NCI-H748 treated with DMSO at 0.1 percent for 48 hours (cell line): ENCODE measurements at regions not wholly inside any gene's neighbourhood (a gene's known extent, or its start where the extent isn't known, plus 50 kb on each side); places are given as distances from the start of the nearest gene placed in this dataset.
"Not testable (repeated sequence)": the region's sequence is repeated elsewhere in the genome, so short reads cannot be mapped to it uniquely, and the experiment has no call there.

Experiments
- DNase-seq: peaks from one replicate; lab custom pipeline; 2025; lab: John Stamatoyannopoulos, UW

- peak; percentile 17 for DNase-seq
Measured at GRCh38 chr6:141077355-141078333, 1055.1 kb upstream of the GJE1 start.

GRCh38 chr6:141057761-141058160 is 1075.0 kb upstream of the GJE1 start:
- DNase-seq, result no peak

GRCh38 chr6:141056945-141057625 is 1075.6 kb upstream of the GJE1 start:
- DNase-seq, result no peak

GRCh38 chr6:141050471-141050870 is 1082.3 kb upstream of the GJE1 start:
- no peak for DNase-seq

GRCh38 chr6:141048451-141048850 is 1084.3 kb upstream of the GJE1 start:
- no peak for DNase-seq

- not testable (repeated sequence) for DNase-seq
Measured at GRCh38 chr6:141046496-141046895, 1086.2 kb upstream of the GJE1 start.

GRCh38 chr6:141041596-141042087 is 1091.1 kb upstream of the GJE1 start:
- DNase-seq, result no peak

- DNase-seq, result no peak
Measured at GRCh38 chr6:141035312-141036200, 1097.2 kb upstream of the GJE1 start.

- DNase-seq, result no peak
Measured at GRCh38 chr6:141033101-141033500, 1099.6 kb upstream of the GJE1 start.

GRCh38 chr6:141029908-141030307 is 1102.8 kb upstream of the GJE1 start:
- no peak for DNase-seq

GRCh38 chr6:141028791-141029280 is 1103.9 kb upstream of the GJE1 start:
- no peak for DNase-seq

- no peak for DNase-seq
Measured at GRCh38 chr6:141026504-141026903, 1106.2 kb upstream of the GJE1 start.

- no peak for DNase-seq
Measured at GRCh38 chr6:141024526-141024925, 1108.2 kb upstream of the GJE1 start.

- no peak for DNase-seq
Measured at GRCh38 chr6:141017941-141018340, 1114.8 kb upstream of the GJE1 start.

- DNase-seq, result no peak
Measured at GRCh38 chr6:141000917-141001316, 1131.8 kb upstream of the GJE1 start.

GRCh38 chr6:140993515-140993914 is 1139.2 kb upstream of the GJE1 start:
- DNase-seq, result no peak

GRCh38 chr6:140992678-140993077 is 1140.0 kb upstream of the GJE1 start:
- no peak for DNase-seq

GRCh38 chr6:140988780-140989179 is 1143.9 kb upstream of the GJE1 start:
- peak; percentile 44 for DNase-seq

GRCh38 chr6:140987364-140988155 is 1145.2 kb upstream of the GJE1 start:
- no peak for DNase-seq

- no peak for DNase-seq
Measured at GRCh38 chr6:140985679-140986275, 1146.9 kb upstream of the GJE1 start.
